HL-60 (cell line): ENCODE measurements at regions not wholly inside any gene's neighbourhood (a gene's known extent, or its start where the extent isn't known, plus 50 kb on each side); places are given as distances from the start of the nearest gene placed in this dataset.

Experiments
- DNase-seq, 2 experiments: peaks; one replicate each; pipeline ENCODE4 v3.0.0-alpha.2; 2010 to 2020; ENCODE audit warnings: low read depth in 1 of 2, low spot score in 1 of 2
- H3K27ac ChIP-seq: fragments of 250-450 bp; sonication (Bioruptor Pico); replicated peaks from 2 replicates; pipeline ENCODE4 v1.5.1; 2020; ENCODE audit warnings: mild to moderate bottlenecking, moderate library complexity
- H3K27me3 ChIP-seq: fragments of 250-450 bp; sonication (Bioruptor Pico); 2 replicates; pipeline ENCODE4 v1.5.1; 2021; ENCODE audit warnings: mild to moderate bottlenecking, moderate library complexity; ENCODE audit not compliant: insufficient read depth, poor library complexity, severe bottlenecking
- H3K4me3 ChIP-seq: replicated peaks from 2 replicates; pipeline ENCODE4 v1.5.1; 2011; ENCODE audit warnings: mild to moderate bottlenecking, control low read depth, low read length; ENCODE audit not compliant: insufficient read depth
- CTCF ChIP-seq: IDR thresholded peaks from one replicate; pipeline ENCODE4 v1.5.1; 2011; ENCODE audit warnings: low read length, control low read depth, inconsistent platforms; ENCODE audit not compliant: insufficient read depth
- GABPA ChIP-seq: IDR thresholded peaks from 2 replicates; pipeline ENCODE4 v1.6.1; 2012; ENCODE audit warnings: low read depth
- POLR2AphosphoS5 ChIP-seq: IDR thresholded peaks from 2 replicates; pipeline ENCODE4 v1.6.1; 2012; ENCODE audit warnings: low read depth
- REST ChIP-seq: IDR thresholded peaks from 2 replicates; pipeline ENCODE4 v1.6.1; 2012; ENCODE audit warnings: low read depth; ENCODE audit not compliant: insufficient replicate concordance
- SPI1 ChIP-seq: IDR thresholded peaks from 2 replicates; pipeline ENCODE4 v1.6.1; 2012; ENCODE audit warnings: low read depth, mild to moderate bottlenecking, borderline replicate concordance

DNA sequence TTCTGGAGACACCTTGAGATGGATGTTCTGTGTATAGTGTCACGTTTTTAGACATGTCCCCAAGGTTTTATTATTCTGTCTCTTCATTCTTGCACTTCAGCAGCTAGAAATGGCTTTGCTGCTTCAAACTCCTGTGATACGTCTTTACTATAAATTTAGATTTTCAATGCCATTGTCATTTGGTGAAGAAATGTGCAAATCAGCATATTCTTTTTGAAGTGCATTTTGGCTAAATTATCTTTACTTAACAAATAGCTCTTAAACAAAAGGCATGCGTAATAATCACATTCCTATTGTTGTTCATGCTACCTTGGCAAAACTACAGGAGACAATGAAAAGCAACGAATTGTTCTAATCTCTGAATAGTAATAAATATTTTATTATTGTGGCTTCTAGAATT lies 502.9 kb upstream of the SYT1 start:
- TF ChIP-seq REST (no peak), POLR2AphosphoS5 (no peak), SPI1 (no peak), CTCF (no peak), GABPA (no peak)
- Histone ChIP-seq H3K4me3 (no peak overlapping the region), H3K27me3 (no peaks in the 10 kb centered on the region), H3K27ac (no peak overlapping the region)
- no peak for DNase-seq

DNA sequence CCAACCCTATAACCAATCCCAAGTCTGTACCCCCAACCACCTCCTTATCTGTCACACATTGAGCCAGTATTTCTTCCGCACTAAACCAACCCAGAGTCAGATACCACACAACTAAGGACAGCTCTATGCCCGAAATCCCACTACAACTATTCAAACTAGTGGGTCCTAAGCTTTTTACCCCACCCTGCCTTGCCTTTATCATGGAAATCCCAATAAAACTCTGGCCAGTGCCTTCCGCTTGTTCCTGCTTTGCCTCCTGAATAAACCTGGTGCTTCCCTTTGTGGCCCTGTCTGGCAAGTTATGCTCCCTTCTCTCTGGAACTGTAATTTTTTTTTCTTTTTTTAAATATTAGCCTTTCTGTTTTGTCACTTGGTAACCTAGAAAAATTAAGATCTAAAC lies 493.3 kb upstream of the SYT1 start:
- H3K27me3 ChIP-seq: no peaks in the 10 kb centered on the region
- no peak overlapping the region for H3K4me3 ChIP-seq
- no peak overlapping the region for H3K27ac ChIP-seq
- DNase-seq: no peak
- TF ChIP-seq REST: no peak
- TF ChIP-seq GABPA: no peak
- TF ChIP-seq POLR2AphosphoS5: no peak
- TF ChIP-seq CTCF: no peak
- TF ChIP-seq SPI1: no peak

DNA sequence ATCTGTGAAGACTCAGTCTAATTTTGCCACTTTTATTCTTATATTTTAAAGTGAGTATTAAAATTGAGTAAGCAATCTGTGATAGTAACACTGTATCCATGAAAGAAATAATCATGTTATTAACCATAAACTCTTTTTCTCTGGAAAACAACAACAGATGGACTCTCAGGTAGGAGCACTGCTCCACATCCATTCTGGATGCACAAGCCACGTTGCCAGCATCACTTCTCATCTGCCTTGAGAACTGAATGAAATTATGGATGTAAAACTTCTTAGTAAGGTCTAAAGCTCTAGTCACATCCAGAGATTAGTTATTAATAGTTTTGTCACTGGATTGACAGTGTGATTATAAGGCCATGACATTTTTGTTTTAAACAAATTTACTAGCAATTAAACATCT lies 489.1 kb upstream of the SYT1 start:
- Histone ChIP-seq H3K27ac (no peak overlapping the region), H3K4me3 (no peak overlapping the region), H3K27me3 (no peaks in the 10 kb centered on the region)
- TF ChIP-seq GABPA (no peak), REST (no peak), SPI1 (no peak), POLR2AphosphoS5 (no peak), CTCF (no peak)
- DNase-seq: no peak
